ENCODE measurements at regions not wholly inside any gene's neighbourhood (a gene's known extent, or its start where the extent isn't known, plus 50 kb on each side); places are given as distances from the start of the nearest gene placed in this dataset.

DNA sequence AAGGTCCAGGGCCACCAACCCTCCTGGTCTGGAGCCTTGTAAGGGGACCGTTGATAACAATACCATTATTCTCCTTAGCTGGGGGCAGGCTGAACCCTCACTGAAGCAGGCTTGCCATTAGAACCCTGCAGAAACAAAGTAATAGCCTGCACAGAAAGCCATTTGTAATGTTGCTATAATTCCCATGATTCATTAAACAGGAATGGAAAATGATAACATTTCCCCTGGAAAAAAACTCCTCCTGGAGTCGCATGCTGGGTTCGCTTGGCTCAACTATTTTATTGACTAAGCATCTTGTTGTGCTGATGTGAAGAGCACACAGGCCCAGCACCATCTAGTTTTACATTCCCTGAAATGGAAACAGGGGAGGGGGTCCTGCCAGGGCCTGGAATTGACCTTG lies 155.6 kb upstream of the CSF3R start:
- TF ChIP-seq ZFP30 (CRISPR knock-in tag; IDR thresholded peaks at IDR 0.05), result no peak
- TF ChIP-seq TOX (CRISPR knock-in tag; IDR thresholded peaks at IDR 0.05; ENCODE audit: borderline replicate concordance), result no peak
- TF ChIP-seq, protein P1, sequence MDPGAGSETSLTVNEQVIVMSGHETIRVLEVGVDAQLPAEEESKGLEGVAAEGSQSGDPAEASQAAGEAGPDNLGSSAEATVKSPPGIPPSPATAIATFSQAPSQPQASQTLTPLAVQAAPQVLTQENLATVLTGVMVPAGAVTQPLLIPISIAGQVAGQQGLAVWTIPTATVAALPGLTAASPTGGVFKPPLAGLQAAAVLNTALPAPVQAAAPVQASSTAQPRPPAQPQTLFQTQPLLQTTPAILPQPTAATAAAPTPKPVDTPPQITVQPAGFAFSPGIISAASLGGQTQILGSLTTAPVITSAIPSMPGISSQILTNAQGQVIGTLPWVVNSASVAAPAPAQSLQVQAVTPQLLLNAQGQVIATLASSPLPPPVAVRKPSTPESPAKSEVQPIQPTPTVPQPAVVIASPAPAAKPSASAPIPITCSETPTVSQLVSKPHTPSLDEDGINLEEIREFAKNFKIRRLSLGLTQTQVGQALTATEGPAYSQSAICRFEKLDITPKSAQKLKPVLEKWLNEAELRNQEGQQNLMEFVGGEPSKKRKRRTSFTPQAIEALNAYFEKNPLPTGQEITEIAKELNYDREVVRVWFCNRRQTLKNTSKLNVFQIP (CRISPR knock-in tag; IDR thresholded peaks at IDR 0.05; ENCODE audit: borderline replicate concordance, low read depth), result no peak
- TF ChIP-seq, protein P2, sequence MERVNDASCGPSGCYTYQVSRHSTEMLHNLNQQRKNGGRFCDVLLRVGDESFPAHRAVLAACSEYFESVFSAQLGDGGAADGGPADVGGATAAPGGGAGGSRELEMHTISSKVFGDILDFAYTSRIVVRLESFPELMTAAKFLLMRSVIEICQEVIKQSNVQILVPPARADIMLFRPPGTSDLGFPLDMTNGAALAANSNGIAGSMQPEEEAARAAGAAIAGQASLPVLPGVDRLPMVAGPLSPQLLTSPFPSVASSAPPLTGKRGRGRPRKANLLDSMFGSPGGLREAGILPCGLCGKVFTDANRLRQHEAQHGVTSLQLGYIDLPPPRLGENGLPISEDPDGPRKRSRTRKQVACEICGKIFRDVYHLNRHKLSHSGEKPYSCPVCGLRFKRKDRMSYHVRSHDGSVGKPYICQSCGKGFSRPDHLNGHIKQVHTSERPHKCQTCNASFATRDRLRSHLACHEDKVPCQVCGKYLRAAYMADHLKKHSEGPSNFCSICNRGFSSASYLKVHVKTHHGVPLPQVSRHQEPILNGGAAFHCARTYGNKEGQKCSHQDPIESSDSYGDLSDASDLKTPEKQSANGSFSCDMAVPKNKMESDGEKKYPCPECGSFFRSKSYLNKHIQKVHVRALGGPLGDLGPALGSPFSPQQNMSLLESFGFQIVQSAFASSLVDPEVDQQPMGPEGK (CRISPR knock-in tag; IDR thresholded peaks at IDR 0.05; ENCODE audit: borderline replicate concordance), result no peak
- no peak for TF ChIP-seq ARNTL (CRISPR knock-in tag; IDR thresholded peaks at IDR 0.05; ENCODE audit: borderline replicate concordance, low read depth)
- TF ChIP-seq GLIS3 (CRISPR knock-in tag; IDR thresholded peaks at IDR 0.05), result no peak
